ENCODE measurements at regions not wholly inside any gene's neighbourhood (a gene's known extent, or its start where the extent isn't known, plus 50 kb on each side); places are given as distances from the start of the nearest gene placed in this dataset.

DNA sequence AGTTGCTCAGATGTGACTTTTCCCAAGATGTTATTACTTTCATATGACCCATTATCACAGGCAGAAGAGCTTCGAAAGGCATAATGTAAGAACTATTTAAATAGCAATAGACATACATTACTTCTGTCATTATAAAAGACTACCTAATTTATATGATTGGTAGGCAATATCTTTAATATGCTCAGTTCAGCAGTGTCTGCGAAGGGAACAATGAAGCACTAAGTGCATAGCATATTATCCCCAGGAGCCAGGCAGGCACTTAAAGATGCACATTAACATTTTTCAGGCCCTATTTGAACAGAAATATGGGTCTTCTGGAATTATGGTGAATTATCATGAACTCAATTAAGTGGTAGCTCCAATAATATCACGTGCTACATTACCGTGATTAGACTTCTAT is 217.8 kb downstream of the EPM2A start:
- Histone ChIP-seq H3K9me2 (ENCODE audit: low read depth, low read length) (no peaks in the 10 kb centered on the region), H3K79me2 (ENCODE audit: insufficient read depth, low read length) (no peaks in the 10 kb centered on the region), H3K27me3 (ENCODE audit: insufficient read depth, low read length) (no peaks in the 10 kb centered on the region), H4K20me1 (ENCODE audit: insufficient read depth, low read length) (no peaks in the 10 kb centered on the region), H3K9ac (ENCODE audit: low read length) (no peak overlapping the region), H3K4me3 (ENCODE audit: low read depth, low read length, poor library complexity, severe bottlenecking) (no peak overlapping the region), H3F3A (ENCODE audit: insufficient read depth, low read length) (no peaks in the 10 kb centered on the region), H3K36me3 (ENCODE audit: insufficient read depth, low read length) (no peaks in the 10 kb centered on the region), H3K4me1 (ENCODE audit: insufficient read depth, low read length, severe bottlenecking) (no peaks in the 10 kb centered on the region), H3K9me3 (ENCODE audit: low read length) (no peaks in the 10 kb centered on the region), H3K27ac (ENCODE audit: low read depth, low read length, poor library complexity, severe bottlenecking) (no peak overlapping the region), H2AFZ (ENCODE audit: low read length) (no peak overlapping the region), H3K4me2 (ENCODE audit: low read length) (no peak overlapping the region)
- no peak for TF ChIP-seq EZH2 (IDR thresholded peaks at IDR 0.05; ENCODE audit: borderline replicate concordance, low read length)
- TF ChIP-seq, protein P1, sequence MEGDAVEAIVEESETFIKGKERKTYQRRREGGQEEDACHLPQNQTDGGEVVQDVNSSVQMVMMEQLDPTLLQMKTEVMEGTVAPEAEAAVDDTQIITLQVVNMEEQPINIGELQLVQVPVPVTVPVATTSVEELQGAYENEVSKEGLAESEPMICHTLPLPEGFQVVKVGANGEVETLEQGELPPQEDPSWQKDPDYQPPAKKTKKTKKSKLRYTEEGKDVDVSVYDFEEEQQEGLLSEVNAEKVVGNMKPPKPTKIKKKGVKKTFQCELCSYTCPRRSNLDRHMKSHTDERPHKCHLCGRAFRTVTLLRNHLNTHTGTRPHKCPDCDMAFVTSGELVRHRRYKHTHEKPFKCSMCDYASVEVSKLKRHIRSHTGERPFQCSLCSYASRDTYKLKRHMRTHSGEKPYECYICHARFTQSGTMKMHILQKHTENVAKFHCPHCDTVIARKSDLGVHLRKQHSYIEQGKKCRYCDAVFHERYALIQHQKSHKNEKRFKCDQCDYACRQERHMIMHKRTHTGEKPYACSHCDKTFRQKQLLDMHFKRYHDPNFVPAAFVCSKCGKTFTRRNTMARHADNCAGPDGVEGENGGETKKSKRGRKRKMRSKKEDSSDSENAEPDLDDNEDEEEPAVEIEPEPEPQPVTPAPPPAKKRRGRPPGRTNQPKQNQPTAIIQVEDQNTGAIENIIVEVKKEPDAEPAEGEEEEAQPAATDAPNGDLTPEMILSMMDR (IDR thresholded peaks at IDR 0.05; ENCODE audit: low read length), result no peak

DNA sequence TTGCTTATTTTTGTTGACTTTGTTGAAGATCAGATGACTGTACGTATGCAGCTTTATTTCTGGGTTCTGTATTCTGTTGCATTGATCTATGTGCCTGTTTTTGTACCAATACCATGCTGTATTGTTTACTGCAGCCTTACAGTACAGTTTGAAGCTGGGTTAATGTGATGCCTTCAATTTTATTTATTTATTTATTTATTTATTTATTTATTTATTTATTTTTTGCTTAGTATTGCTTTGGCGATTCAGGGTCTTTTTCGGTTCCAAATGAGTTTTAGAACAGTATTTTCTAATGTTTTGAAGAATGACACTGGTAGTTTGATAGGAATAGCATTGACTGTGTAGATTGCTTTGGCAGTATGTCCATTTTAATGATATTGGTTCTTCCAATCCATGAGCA is 210.3 kb downstream of the EPM2A start:
- Histone ChIP-seq H3K27ac (ENCODE audit: low read depth, low read length, poor library complexity, severe bottlenecking) (no peak overlapping the region), H3K9ac (ENCODE audit: low read length) (no peak overlapping the region), H3K79me2 (ENCODE audit: insufficient read depth, low read length) (no peaks in the 10 kb centered on the region), H3K9me3 (ENCODE audit: low read length) (no peaks in the 10 kb centered on the region), H2AFZ (ENCODE audit: low read length) (no peak overlapping the region), H3K27me3 (ENCODE audit: insufficient read depth, low read length) (no peaks in the 10 kb centered on the region), H3K4me3 (ENCODE audit: low read depth, low read length, poor library complexity, severe bottlenecking) (no peak overlapping the region), H3K36me3 (ENCODE audit: insufficient read depth, low read length) (no peaks in the 10 kb centered on the region), H3K9me2 (ENCODE audit: low read depth, low read length) (no peaks in the 10 kb centered on the region), H3K4me1 (ENCODE audit: insufficient read depth, low read length, severe bottlenecking) (no peaks in the 10 kb centered on the region), H4K20me1 (ENCODE audit: insufficient read depth, low read length) (no peaks in the 10 kb centered on the region), H3K4me2 (ENCODE audit: low read length) (no peak overlapping the region), H3F3A (ENCODE audit: insufficient read depth, low read length) (no peaks in the 10 kb centered on the region)
- TF ChIP-seq, protein P1 (IDR thresholded peaks at IDR 0.05; ENCODE audit: low read length), result no peak
- no peak for TF ChIP-seq EZH2 (IDR thresholded peaks at IDR 0.05; ENCODE audit: borderline replicate concordance, low read length)

DNA sequence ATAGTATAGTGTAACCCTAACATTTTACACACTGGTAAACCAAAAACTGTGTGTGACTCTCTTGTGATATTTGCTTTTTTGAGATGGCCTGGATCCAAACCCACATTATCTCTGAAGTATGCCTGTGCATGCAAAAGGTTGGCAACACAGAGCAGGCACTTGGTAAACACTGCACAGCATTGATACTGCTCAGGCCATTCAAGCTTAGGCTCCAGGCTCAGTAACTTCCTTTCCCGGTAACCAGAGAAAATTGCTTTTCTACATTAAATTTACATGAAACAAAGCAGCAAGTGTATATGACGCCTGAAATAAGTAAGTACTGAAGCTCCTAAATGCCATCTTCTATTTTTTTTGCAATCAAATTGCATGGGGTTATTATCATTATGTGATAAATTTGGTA is 205.7 kb downstream of the EPM2A start:
- Histone ChIP-seq H3K9me2 (ENCODE audit: low read depth, low read length) (no peaks in the 10 kb centered on the region), H3K4me2 (ENCODE audit: low read length) (no peak overlapping the region), H3K4me3 (ENCODE audit: low read depth, low read length, poor library complexity, severe bottlenecking) (no peak overlapping the region), H3K79me2 (ENCODE audit: insufficient read depth, low read length) (no peaks in the 10 kb centered on the region), H3K27ac (ENCODE audit: low read depth, low read length, poor library complexity, severe bottlenecking) (no peak overlapping the region), H3K9me3 (ENCODE audit: low read length) (no peaks in the 10 kb centered on the region), H3K27me3 (ENCODE audit: insufficient read depth, low read length) (no peaks in the 10 kb centered on the region), H4K20me1 (ENCODE audit: insufficient read depth, low read length) (no peaks in the 10 kb centered on the region), H2AFZ (ENCODE audit: low read length) (no peak overlapping the region), H3K4me1 (ENCODE audit: insufficient read depth, low read length, severe bottlenecking) (no peaks in the 10 kb centered on the region), H3F3A (ENCODE audit: insufficient read depth, low read length) (no peaks in the 10 kb centered on the region), H3K36me3 (ENCODE audit: insufficient read depth, low read length) (no peaks in the 10 kb centered on the region), H3K9ac (ENCODE audit: low read length) (no peak overlapping the region)
- no peak for TF ChIP-seq EZH2 (IDR thresholded peaks at IDR 0.05; ENCODE audit: borderline replicate concordance, low read length)
- TF ChIP-seq, protein P1 (IDR thresholded peaks at IDR 0.05; ENCODE audit: low read length), result no peak

Data from OCI-LY1 (cell line).